Gastrocnemius medialis (tissue), 4 donors: ENCODE measurements at regions not wholly inside any gene's neighbourhood (a gene's known extent, or its start where the extent isn't known, plus 50 kb on each side); places are given as distances from the start of the nearest gene placed in this dataset.

Experiments
- CTCF ChIP-seq, 5 experiments: fragments of 450-650 bp in 3 of 5; fragments of 200-600 bp in 2 of 5; sonication (generic) in 2 of 5; IDR thresholded peaks in 4 of 5; conservative IDR thresholded peaks in 1 of 5; 1 replicate in 4 of 5; 2 replicates in 1 of 5; pipeline ENCODE4 v1.5.1; 2016 to 2019; ENCODE audit warnings: antibody characterized with exemption in 5 of 5, mild to moderate bottlenecking in 3 of 5, moderate library complexity in 3 of 5
- POLR2A ChIP-seq, 2 donors: fragments of 450-650 bp; IDR thresholded peaks; one replicate each; pipeline ENCODE4 v1.6.1; 2017; ENCODE audit warnings: antibody characterized with exemption in 2 of 2, mild to moderate bottlenecking in 2 of 2, moderate library complexity in 2 of 2

- TF ChIP-seq CTCF (IDR thresholded peaks at IDR 0.05 in 4 of 5, conservative IDR thresholded peaks at IDR 0.05 in 1 of 5), result no peak
- no peak for TF ChIP-seq POLR2A (IDR thresholded peaks at IDR 0.05)
These were observed 78.9 kb upstream of the CCDC68 start for GRCh38 chr18:55038162-55038561.
